Neural cell (in vitro differentiated cells): ENCODE measurements at regions not wholly inside any gene's neighbourhood (a gene's known extent, or its start where the extent isn't known, plus 50 kb on each side); places are given as distances from the start of the nearest gene placed in this dataset.

Experiments used
- H2AFZ ChIP-seq: fragments of 200-600, 300-800 bp; sonication (generic), shearing (Covaris generic); 2 replicates; pipeline ENCODE4 v1.6.0; 2014; ENCODE audit warnings: low read depth, mild to moderate bottlenecking, antibody characterized with exemption, low read length, moderate library complexity
- H3F3A ChIP-seq: fragments of 200-600 bp; shearing (Covaris generic); 2 replicates; pipeline ENCODE4 v1.6.1; 2016; ENCODE audit warnings: mild to moderate bottlenecking, moderate library complexity, mixed read lengths, antibody characterized with exemption, low read length; ENCODE audit not compliant: insufficient read depth, poor library complexity, severe bottlenecking
- H3K27ac ChIP-seq: fragments of 200-600, 300-800 bp; sonication (generic), shearing (Covaris generic); 2 replicates; pipeline ENCODE4 v1.5.1; 2014; ENCODE audit warnings: mild to moderate bottlenecking, low read length, moderate library complexity
- H3K27me3 ChIP-seq: fragments of 300-800, 200-600 bp; sonication (generic), shearing (Covaris generic); 2 replicates; pipeline ENCODE4 v1.6.0; 2014; ENCODE audit warnings: mild to moderate bottlenecking, low read depth, low read length, moderate library complexity; ENCODE audit not compliant: insufficient read depth
- H3K36me3 ChIP-seq: fragments of 300-800, 200-600 bp; sonication (generic), shearing (Covaris generic); 2 replicates; pipeline ENCODE4 v1.5.1; 2014; ENCODE audit warnings: mild to moderate bottlenecking, antibody characterized with exemption, low read length, moderate library complexity; ENCODE audit not compliant: insufficient read depth
- H3K4me2 ChIP-seq: fragments of 300-800, 200-600 bp; sonication (generic), shearing (Covaris generic); 2 replicates; pipeline ENCODE4 v1.6.0; 2014; ENCODE audit warnings: mild to moderate bottlenecking, low read length
- H3K4me3 ChIP-seq: fragments of 300-800, 200-600 bp; sonication (generic), shearing (Covaris generic); 2 replicates; pipeline ENCODE4 v1.5.1; 2014; ENCODE audit warnings: mild to moderate bottlenecking, low read length, moderate library complexity
- H3K79me2 ChIP-seq: fragments of 200-600 bp; shearing (Covaris generic); replicated peaks from 2 replicates; pipeline ENCODE4 v1.6.0; 2014; ENCODE audit warnings: mild to moderate bottlenecking, low read length, moderate library complexity; ENCODE audit not compliant: insufficient read depth
- H3K9ac ChIP-seq: fragments of 300-800, 200-600 bp; sonication (generic), shearing (Covaris generic); 2 replicates; pipeline ENCODE4 v1.6.1; 2016; ENCODE audit warnings: mild to moderate bottlenecking, low read length, mixed read lengths
- H3K9me2 ChIP-seq: fragments of 200-600 bp; shearing (Covaris generic); 2 replicates; pipeline ENCODE4 v1.6.1; 2016; ENCODE audit warnings: mild to moderate bottlenecking, low read length, mixed read lengths; ENCODE audit not compliant: insufficient read depth
- H3K9me3 ChIP-seq: fragments of 200-600, 300-800 bp; sonication (generic), shearing (Covaris generic); 2 replicates; pipeline ENCODE4 v1.6.1; 2016; ENCODE audit warnings: mild to moderate bottlenecking, mixed run types, low read length, moderate library complexity, mixed read lengths
- H4K20me1 ChIP-seq: fragments of 200-600 bp; shearing (Covaris generic); 2 replicates; pipeline ENCODE4 v1.6.1; 2016; ENCODE audit warnings: mild to moderate bottlenecking, mixed run types; ENCODE audit not compliant: insufficient read depth
- EP300 ChIP-seq: fragments of 450-650 bp; conservative IDR thresholded peaks from 2 replicates; pipeline ENCODE4 v1.6.1; 2014; ENCODE audit warnings: antibody characterized with exemption, mild to moderate bottlenecking, moderate library complexity; ENCODE audit not compliant: poor library complexity, severe bottlenecking
- EZH2 ChIP-seq: fragments of 200-600, 300-800 bp; shearing (Covaris generic), sonication (generic); IDR thresholded peaks from 2 replicates; pipeline ENCODE4 v1.6.1; 2014; ENCODE audit warnings: antibody characterized with exemption, low read length, borderline replicate concordance, mild to moderate bottlenecking; ENCODE audit not compliant: insufficient read depth, poor library complexity, severe bottlenecking
- MXI1 ChIP-seq: fragments of 450-650 bp; conservative IDR thresholded peaks from 2 replicates; pipeline ENCODE4 v1.6.1; 2014; ENCODE audit warnings: antibody characterized with exemption, mild to moderate bottlenecking; ENCODE audit not compliant: poor library complexity, severe bottlenecking
- POLR2AphosphoS5 ChIP-seq: IDR thresholded peaks from 2 replicates; pipeline ENCODE4 v1.6.1; 2012
- RAD21 ChIP-seq: fragments of 450-650 bp; conservative IDR thresholded peaks from 2 replicates; pipeline ENCODE4 v1.6.1; 2014; ENCODE audit warnings: antibody characterized with exemption, mild to moderate bottlenecking, moderate library complexity
- SMC3 ChIP-seq: fragments of 450-650 bp; conservative IDR thresholded peaks from 2 replicates; pipeline ENCODE4 v1.6.1; 2014; ENCODE audit warnings: antibody characterized with exemption, mild to moderate bottlenecking, moderate library complexity; ENCODE audit not compliant: poor library complexity
- TAF1 ChIP-seq: IDR thresholded peaks from 2 replicates; pipeline ENCODE4 v1.6.1; 2012; ENCODE audit warnings: low read depth
- TF ChIP-seq, protein P1 (sequence below): fragments of 450-650 bp; IDR thresholded peaks from 2 replicates; pipeline ENCODE4 v1.5.1; 2014; ENCODE audit warnings: antibody characterized with exemption, mild to moderate bottlenecking, moderate library complexity; ENCODE audit not compliant: poor library complexity, severe bottlenecking
- TF ChIP-seq, protein P2 (sequence below): IDR thresholded peaks from 2 replicates; pipeline ENCODE4 v1.6.1; 2012; ENCODE audit warnings: borderline replicate concordance

DNA sequence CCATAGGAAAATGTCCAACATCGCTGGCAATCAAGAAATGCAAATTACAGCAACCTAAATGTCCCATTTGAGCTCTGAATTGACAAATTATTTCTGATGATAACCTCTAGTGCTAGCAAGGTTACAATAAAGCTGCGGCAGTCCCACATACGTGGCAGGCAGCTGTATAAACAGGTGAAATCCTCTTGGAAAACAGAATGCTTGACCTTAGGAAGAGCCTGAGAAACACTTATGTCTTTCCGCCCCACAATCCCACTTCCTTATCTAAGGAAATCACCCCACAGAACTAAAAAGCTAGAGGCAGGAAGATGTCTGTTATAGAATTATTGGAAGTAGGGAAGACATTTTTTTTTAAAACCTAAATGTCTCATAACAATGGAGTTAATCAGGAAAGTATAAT is 154.3 kb downstream of the KATNIP start:
- Histone ChIP-seq H3K27me3 (no peaks in the 10 kb centered on the region), H3K27ac (no peak overlapping the region), H3K36me3 (no peaks in the 10 kb centered on the region), H3K9me2 (no peaks in the 10 kb centered on the region), H3K9ac (no peak overlapping the region), H3K4me2 (no peak overlapping the region), H3K9me3 (no peaks in the 10 kb centered on the region), H3F3A (no peaks in the 10 kb centered on the region), H2AFZ (no peak overlapping the region), H3K4me3 (no peak overlapping the region), H4K20me1 (no peaks in the 10 kb centered on the region), H3K79me2 (no peaks in the 10 kb centered on the region)
- TF ChIP-seq, protein P1, sequence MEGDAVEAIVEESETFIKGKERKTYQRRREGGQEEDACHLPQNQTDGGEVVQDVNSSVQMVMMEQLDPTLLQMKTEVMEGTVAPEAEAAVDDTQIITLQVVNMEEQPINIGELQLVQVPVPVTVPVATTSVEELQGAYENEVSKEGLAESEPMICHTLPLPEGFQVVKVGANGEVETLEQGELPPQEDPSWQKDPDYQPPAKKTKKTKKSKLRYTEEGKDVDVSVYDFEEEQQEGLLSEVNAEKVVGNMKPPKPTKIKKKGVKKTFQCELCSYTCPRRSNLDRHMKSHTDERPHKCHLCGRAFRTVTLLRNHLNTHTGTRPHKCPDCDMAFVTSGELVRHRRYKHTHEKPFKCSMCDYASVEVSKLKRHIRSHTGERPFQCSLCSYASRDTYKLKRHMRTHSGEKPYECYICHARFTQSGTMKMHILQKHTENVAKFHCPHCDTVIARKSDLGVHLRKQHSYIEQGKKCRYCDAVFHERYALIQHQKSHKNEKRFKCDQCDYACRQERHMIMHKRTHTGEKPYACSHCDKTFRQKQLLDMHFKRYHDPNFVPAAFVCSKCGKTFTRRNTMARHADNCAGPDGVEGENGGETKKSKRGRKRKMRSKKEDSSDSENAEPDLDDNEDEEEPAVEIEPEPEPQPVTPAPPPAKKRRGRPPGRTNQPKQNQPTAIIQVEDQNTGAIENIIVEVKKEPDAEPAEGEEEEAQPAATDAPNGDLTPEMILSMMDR = no peak
- TF ChIP-seq POLR2AphosphoS5 (no peak), MXI1 (no peak), RAD21 (no peak), EZH2 (no peak), TAF1 (no peak), SMC3 (no peak), EP300 (no peak)
- TF ChIP-seq, protein P2, sequence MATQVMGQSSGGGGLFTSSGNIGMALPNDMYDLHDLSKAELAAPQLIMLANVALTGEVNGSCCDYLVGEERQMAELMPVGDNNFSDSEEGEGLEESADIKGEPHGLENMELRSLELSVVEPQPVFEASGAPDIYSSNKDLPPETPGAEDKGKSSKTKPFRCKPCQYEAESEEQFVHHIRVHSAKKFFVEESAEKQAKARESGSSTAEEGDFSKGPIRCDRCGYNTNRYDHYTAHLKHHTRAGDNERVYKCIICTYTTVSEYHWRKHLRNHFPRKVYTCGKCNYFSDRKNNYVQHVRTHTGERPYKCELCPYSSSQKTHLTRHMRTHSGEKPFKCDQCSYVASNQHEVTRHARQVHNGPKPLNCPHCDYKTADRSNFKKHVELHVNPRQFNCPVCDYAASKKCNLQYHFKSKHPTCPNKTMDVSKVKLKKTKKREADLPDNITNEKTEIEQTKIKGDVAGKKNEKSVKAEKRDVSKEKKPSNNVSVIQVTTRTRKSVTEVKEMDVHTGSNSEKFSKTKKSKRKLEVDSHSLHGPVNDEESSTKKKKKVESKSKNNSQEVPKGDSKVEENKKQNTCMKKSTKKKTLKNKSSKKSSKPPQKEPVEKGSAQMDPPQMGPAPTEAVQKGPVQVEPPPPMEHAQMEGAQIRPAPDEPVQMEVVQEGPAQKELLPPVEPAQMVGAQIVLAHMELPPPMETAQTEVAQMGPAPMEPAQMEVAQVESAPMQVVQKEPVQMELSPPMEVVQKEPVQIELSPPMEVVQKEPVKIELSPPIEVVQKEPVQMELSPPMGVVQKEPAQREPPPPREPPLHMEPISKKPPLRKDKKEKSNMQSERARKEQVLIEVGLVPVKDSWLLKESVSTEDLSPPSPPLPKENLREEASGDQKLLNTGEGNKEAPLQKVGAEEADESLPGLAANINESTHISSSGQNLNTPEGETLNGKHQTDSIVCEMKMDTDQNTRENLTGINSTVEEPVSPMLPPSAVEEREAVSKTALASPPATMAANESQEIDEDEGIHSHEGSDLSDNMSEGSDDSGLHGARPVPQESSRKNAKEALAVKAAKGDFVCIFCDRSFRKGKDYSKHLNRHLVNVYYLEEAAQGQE = no peak

DNA sequence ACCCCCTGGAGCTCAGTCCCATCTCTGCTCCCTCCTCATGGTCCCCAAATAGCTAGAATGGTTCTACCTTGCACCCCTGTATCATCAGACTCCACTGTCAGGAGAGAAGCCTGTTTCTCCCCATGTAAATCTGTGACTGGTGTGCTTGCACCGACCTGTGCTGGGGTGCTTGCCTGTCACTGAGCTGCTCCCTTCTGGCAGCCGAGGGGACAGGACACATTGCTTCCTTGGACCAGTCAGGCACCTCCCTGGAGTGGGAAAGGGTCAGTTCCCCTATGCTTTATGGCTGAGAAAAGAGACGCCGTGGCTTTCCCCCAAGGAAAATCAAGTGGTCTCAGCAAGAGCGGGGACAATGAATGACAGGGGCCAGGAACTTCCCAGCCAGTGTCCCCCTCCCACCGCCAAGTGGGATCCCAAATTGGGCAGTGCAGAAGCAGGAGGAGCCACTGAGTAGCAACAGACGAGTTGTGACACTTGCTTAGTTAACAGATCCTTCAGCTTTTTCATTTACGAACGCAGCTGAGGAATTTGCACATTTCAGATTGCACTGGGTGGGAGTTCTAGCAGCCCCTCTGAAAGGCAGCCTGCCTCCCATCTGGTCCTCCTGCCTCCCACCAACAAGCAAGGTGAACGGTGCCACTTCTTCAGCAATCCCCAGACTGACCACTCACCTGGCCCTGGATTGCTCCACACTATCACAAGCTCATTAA is 156.4 kb downstream of the KATNIP start:
- Histone ChIP-seq H3K27me3 (no peaks in the 10 kb centered on the region), H3K79me2 (no peaks in the 10 kb centered on the region), H3F3A (no peaks in the 10 kb centered on the region), H2AFZ (no peak overlapping the region), H3K36me3 (no peaks in the 10 kb centered on the region), H4K20me1 (no peaks in the 10 kb centered on the region), H3K9me2 (no peaks in the 10 kb centered on the region), H3K4me2 (no peak overlapping the region), H3K27ac (no peak overlapping the region), H3K9me3 (no peaks in the 10 kb centered on the region), H3K4me3 (no peak overlapping the region), H3K9ac (no peak overlapping the region)
- TF ChIP-seq TAF1 (no peak), EZH2 (no peak), SMC3 (no peak), RAD21 (no peak), EP300 (no peak), POLR2AphosphoS5 (no peak), MXI1 (no peak)
- TF ChIP-seq, protein P1 = no peak
- TF ChIP-seq, protein P2 = no peak
